ENCODE measurements at regions not wholly inside any gene's neighbourhood (a gene's known extent, or its start where the extent isn't known, plus 50 kb on each side); places are given as distances from the start of the nearest gene placed in this dataset.

GRCh38 chr2:18503376-18504228 is 56.9 kb downstream of the RDH14 start:
- H3K27ac ChIP-seq (ENCODE audit: low read depth, low read length) = no peak overlapping the region

GRCh38 chr2:18502142-18502541 is 58.3 kb downstream of the RDH14 start:
- Histone ChIP-seq H3K9me3 (ENCODE audit: insufficient read depth, low read depth, low read length) (no peaks in the 10 kb centered on the region), H3K36me3 (ENCODE audit: insufficient read depth, low read length) (no peaks in the 10 kb centered on the region), H3K4me1 (ENCODE audit: insufficient read depth, low read length) (no peaks in the 10 kb centered on the region), H3K27ac (ENCODE audit: low read depth, low read length) (no peak overlapping the region), H3K4me3 (ENCODE audit: low read length) (no peak overlapping the region), H3K9ac (ENCODE audit: low read depth, low read length) (no peak overlapping the region), H3K27me3 (ENCODE audit: insufficient read depth, low read length) (no peaks in the 10 kb centered on the region)
- WGBS = 87% methylated on average over 2 of the region's 2 CpGs

More at GRCh38 chr2:18503376-18504228, 56.9 kb downstream of the RDH14 start:
- H3K27me3 ChIP-seq (ENCODE audit: insufficient read depth, low read length) = no peaks in the 10 kb centered on the region
- 91% methylated on average over 7 of the region's 8 CpGs for WGBS
- no peak overlapping the region for H3K4me3 ChIP-seq (ENCODE audit: low read length)
- no peaks in the 10 kb centered on the region for H3K9me3 ChIP-seq (ENCODE audit: insufficient read depth, low read depth, low read length)
- no peaks in the 10 kb centered on the region for H3K36me3 ChIP-seq (ENCODE audit: insufficient read depth, low read length)
- no peaks in the 10 kb centered on the region for H3K4me1 ChIP-seq (ENCODE audit: insufficient read depth, low read length)
- H3K9ac ChIP-seq (ENCODE audit: low read depth, low read length) = no peak overlapping the region

GRCh38 chr2:18501729-18502128 is 58.7 kb downstream of the RDH14 start:
- H3K4me1 ChIP-seq (ENCODE audit: insufficient read depth, low read length) = no peaks in the 10 kb centered on the region
- no peaks in the 10 kb centered on the region for H3K9me3 ChIP-seq (ENCODE audit: insufficient read depth, low read depth, low read length)
- H3K9ac ChIP-seq (ENCODE audit: low read depth, low read length) = no peak overlapping the region
- no peaks in the 10 kb centered on the region for H3K36me3 ChIP-seq (ENCODE audit: insufficient read depth, low read length)
- WGBS = no CpG with 5 or more reads among the region's 1 CpG
- H3K4me3 ChIP-seq (ENCODE audit: low read length) = no peak overlapping the region
- H3K27me3 ChIP-seq (ENCODE audit: insufficient read depth, low read length) = no peaks in the 10 kb centered on the region
- no peak overlapping the region for H3K27ac ChIP-seq (ENCODE audit: low read depth, low read length)

- Histone ChIP-seq H3K27ac (ENCODE audit: low read depth, low read length) (no peak overlapping the region), H3K9ac (ENCODE audit: low read depth, low read length) (no peak overlapping the region), H3K27me3 (ENCODE audit: insufficient read depth, low read length) (no peaks in the 10 kb centered on the region), H3K4me1 (ENCODE audit: insufficient read depth, low read length) (no peaks in the 10 kb centered on the region), H3K4me3 (ENCODE audit: low read length) (no peak overlapping the region), H3K36me3 (ENCODE audit: insufficient read depth, low read length) (no peaks in the 10 kb centered on the region), H3K9me3 (ENCODE audit: insufficient read depth, low read depth, low read length) (no peaks in the 10 kb centered on the region)
- WGBS = 100% methylated on average over 2 of the region's 2 CpGs
Observed at GRCh38 chr2:18501156-18501555, 59.3 kb downstream of the RDH14 start.

- Histone ChIP-seq H3K36me3 (ENCODE audit: insufficient read depth, low read length) (no peaks in the 10 kb centered on the region), H3K4me3 (ENCODE audit: low read length) (no peak overlapping the region), H3K9me3 (ENCODE audit: insufficient read depth, low read depth, low read length) (no peaks in the 10 kb centered on the region), H3K27me3 (ENCODE audit: insufficient read depth, low read length) (no peaks in the 10 kb centered on the region), H3K9ac (ENCODE audit: low read depth, low read length) (no peak overlapping the region), H3K27ac (ENCODE audit: low read depth, low read length) (no peak overlapping the region), H3K4me1 (ENCODE audit: insufficient read depth, low read length) (no peaks in the 10 kb centered on the region)
- WGBS = 98% methylated on average over 4 of the region's 4 CpGs
Observed at GRCh38 chr2:18500333-18500732, 60.1 kb downstream of the RDH14 start.

- H3K27ac ChIP-seq (ENCODE audit: low read depth, low read length) = no peak overlapping the region
- no peak overlapping the region for H3K4me3 ChIP-seq (ENCODE audit: low read length)
- no peaks in the 10 kb centered on the region for H3K9me3 ChIP-seq (ENCODE audit: insufficient read depth, low read depth, low read length)
- H3K4me1 ChIP-seq (ENCODE audit: insufficient read depth, low read length) = no peaks in the 10 kb centered on the region
- H3K36me3 ChIP-seq (ENCODE audit: insufficient read depth, low read length) = no peaks in the 10 kb centered on the region
- no peaks in the 10 kb centered on the region for H3K27me3 ChIP-seq (ENCODE audit: insufficient read depth, low read length)
- no peak overlapping the region for H3K9ac ChIP-seq (ENCODE audit: low read depth, low read length)
Observed at GRCh38 chr2:18498531-18498930, 61.9 kb downstream of the RDH14 start.

GRCh38 chr2:18496516-18496915 is 63.9 kb downstream of the RDH14 start:
- 86% methylated on average over 4 of the region's 4 CpGs for WGBS
- H3K4me1 ChIP-seq (ENCODE audit: insufficient read depth, low read length) = no peaks in the 10 kb centered on the region
- H3K27ac ChIP-seq (ENCODE audit: low read depth, low read length) = no peak overlapping the region
- no peak overlapping the region for H3K4me3 ChIP-seq (ENCODE audit: low read length)
- no peaks in the 10 kb centered on the region; the same call in 1 of the 2 replicates for H3K27me3 ChIP-seq (ENCODE audit: insufficient read depth, low read length)
- H3K9ac ChIP-seq (ENCODE audit: low read depth, low read length) = no peak overlapping the region
- no peaks in the 10 kb centered on the region for H3K9me3 ChIP-seq (ENCODE audit: insufficient read depth, low read depth, low read length)
- no peaks in the 10 kb centered on the region for H3K36me3 ChIP-seq (ENCODE audit: insufficient read depth, low read length)

GRCh38 chr2:18495058-18495457 is 65.4 kb downstream of the RDH14 start:
- no peaks in the 10 kb centered on the region for H3K9me3 ChIP-seq (ENCODE audit: insufficient read depth, low read depth, low read length)
- H3K9ac ChIP-seq (ENCODE audit: low read depth, low read length) = no peak overlapping the region
- H3K36me3 ChIP-seq (ENCODE audit: insufficient read depth, low read length) = no peaks in the 10 kb centered on the region
- WGBS = 88% methylated on average over 2 of the region's 2 CpGs
- no peaks in the 10 kb centered on the region; the same call in 1 of the 2 replicates for H3K27me3 ChIP-seq (ENCODE audit: insufficient read depth, low read length)
- no peak overlapping the region for H3K4me3 ChIP-seq (ENCODE audit: low read length)
- no peaks in the 10 kb centered on the region for H3K4me1 ChIP-seq (ENCODE audit: insufficient read depth, low read length)
- H3K27ac ChIP-seq (ENCODE audit: low read depth, low read length) = no peak overlapping the region

GRCh38 chr2:18492721-18493120 is 67.7 kb downstream of the RDH14 start:
- WGBS = 95% methylated on average over 2 of the region's 2 CpGs
- Histone ChIP-seq H3K9ac (ENCODE audit: low read depth, low read length) (no peak overlapping the region), H3K9me3 (ENCODE audit: insufficient read depth, low read depth, low read length) (no peaks in the 10 kb centered on the region), H3K27ac (ENCODE audit: low read depth, low read length) (no peak overlapping the region), H3K4me3 (ENCODE audit: low read length) (no peak overlapping the region), H3K27me3 (ENCODE audit: insufficient read depth, low read length) (no peaks in the 10 kb centered on the region; the same call in 1 of the 2 replicates), H3K4me1 (ENCODE audit: insufficient read depth, low read length) (no peaks in the 10 kb centered on the region), H3K36me3 (ENCODE audit: insufficient read depth, low read length) (no peaks in the 10 kb centered on the region)

GRCh38 chr2:18491577-18491976 is 68.9 kb downstream of the RDH14 start:
- Histone ChIP-seq H3K27me3 (ENCODE audit: insufficient read depth, low read length) (no peaks in the 10 kb centered on the region; the same call in 1 of the 2 replicates), H3K4me1 (ENCODE audit: insufficient read depth, low read length) (no peaks in the 10 kb centered on the region), H3K4me3 (ENCODE audit: low read length) (no peak overlapping the region), H3K9me3 (ENCODE audit: insufficient read depth, low read depth, low read length) (no peaks in the 10 kb centered on the region), H3K36me3 (ENCODE audit: insufficient read depth, low read length) (no peaks in the 10 kb centered on the region), H3K27ac (ENCODE audit: low read depth, low read length) (no peak overlapping the region), H3K9ac (ENCODE audit: low read depth, low read length) (no peak overlapping the region)
- 100% methylated on average over 3 of the region's 3 CpGs for WGBS

- Histone ChIP-seq H3K27me3 (ENCODE audit: insufficient read depth, low read length) (no peaks in the 10 kb centered on the region; the same call in 1 of the 2 replicates), H3K36me3 (ENCODE audit: insufficient read depth, low read length) (no peaks in the 10 kb centered on the region), H3K4me1 (ENCODE audit: insufficient read depth, low read length) (no peaks in the 10 kb centered on the region), H3K27ac (ENCODE audit: low read depth, low read length) (no peak overlapping the region), H3K9ac (ENCODE audit: low read depth, low read length) (no peak overlapping the region), H3K9me3 (ENCODE audit: insufficient read depth, low read depth, low read length) (no peaks in the 10 kb centered on the region), H3K4me3 (ENCODE audit: low read length) (no peak overlapping the region)
- 100% methylated on average over 1 of the region's 2 CpGs for WGBS
Observed at GRCh38 chr2:18490901-18491300, 69.6 kb downstream of the RDH14 start.

All from HUES64 (cell line).